ENCODE measurements at regions not wholly inside any gene's neighbourhood (a gene's known extent, or its start where the extent isn't known, plus 50 kb on each side); places are given as distances from the start of the nearest gene placed in this dataset.

DNA sequence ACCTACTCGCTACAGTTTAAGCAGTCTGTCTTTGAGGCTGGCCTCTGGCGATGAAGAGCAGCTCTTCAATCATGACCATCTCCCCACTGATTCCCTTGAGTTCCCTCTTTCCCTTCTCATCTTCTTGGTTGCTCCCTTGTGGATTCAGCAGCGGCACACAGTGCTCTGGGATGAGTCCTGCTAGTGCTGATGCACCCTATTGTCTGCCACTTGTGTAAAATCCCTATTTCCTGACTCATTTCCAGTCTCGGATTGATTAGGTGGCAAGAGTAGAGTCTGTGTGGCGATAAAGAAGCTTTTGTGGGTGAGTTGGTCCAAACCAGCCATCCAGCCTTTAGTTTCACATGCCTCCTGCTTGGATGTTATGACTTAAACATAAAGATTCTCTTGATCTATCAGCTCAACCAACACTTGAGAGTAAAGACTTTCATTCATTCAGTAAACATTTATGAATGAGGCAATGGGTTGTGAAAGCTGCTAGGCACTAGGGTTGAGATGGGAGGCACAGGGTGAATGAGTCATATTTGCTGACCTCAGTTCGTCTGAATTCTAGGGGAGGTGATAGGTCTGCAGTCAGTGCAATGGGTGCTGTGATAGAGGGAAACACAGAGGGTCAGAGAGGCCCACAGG, 219.4 kb upstream of the RAG2 start:
- H3K27ac ChIP-seq: no peak overlapping the region
- no peaks in the 10 kb centered on the region for H3K36me3 ChIP-seq
- H3K27me3 ChIP-seq: no peaks in the 10 kb centered on the region
- no peaks in the 10 kb centered on the region for H3K9me3 ChIP-seq
- H3K4me3 ChIP-seq (ENCODE audit: low read depth in 1 of 2, low read length in 1 of 2): no peak overlapping the region
- TF ChIP-seq, protein P1, sequence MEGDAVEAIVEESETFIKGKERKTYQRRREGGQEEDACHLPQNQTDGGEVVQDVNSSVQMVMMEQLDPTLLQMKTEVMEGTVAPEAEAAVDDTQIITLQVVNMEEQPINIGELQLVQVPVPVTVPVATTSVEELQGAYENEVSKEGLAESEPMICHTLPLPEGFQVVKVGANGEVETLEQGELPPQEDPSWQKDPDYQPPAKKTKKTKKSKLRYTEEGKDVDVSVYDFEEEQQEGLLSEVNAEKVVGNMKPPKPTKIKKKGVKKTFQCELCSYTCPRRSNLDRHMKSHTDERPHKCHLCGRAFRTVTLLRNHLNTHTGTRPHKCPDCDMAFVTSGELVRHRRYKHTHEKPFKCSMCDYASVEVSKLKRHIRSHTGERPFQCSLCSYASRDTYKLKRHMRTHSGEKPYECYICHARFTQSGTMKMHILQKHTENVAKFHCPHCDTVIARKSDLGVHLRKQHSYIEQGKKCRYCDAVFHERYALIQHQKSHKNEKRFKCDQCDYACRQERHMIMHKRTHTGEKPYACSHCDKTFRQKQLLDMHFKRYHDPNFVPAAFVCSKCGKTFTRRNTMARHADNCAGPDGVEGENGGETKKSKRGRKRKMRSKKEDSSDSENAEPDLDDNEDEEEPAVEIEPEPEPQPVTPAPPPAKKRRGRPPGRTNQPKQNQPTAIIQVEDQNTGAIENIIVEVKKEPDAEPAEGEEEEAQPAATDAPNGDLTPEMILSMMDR (IDR thresholded peaks at IDR 0.05): no peak
- H3K4me1 ChIP-seq (ENCODE audit: control insufficient read depth in 1 of 2, insufficient read depth in 1 of 2, low read depth in 1 of 2, low read length in 1 of 2): no peaks in the 10 kb centered on the region

DNA sequence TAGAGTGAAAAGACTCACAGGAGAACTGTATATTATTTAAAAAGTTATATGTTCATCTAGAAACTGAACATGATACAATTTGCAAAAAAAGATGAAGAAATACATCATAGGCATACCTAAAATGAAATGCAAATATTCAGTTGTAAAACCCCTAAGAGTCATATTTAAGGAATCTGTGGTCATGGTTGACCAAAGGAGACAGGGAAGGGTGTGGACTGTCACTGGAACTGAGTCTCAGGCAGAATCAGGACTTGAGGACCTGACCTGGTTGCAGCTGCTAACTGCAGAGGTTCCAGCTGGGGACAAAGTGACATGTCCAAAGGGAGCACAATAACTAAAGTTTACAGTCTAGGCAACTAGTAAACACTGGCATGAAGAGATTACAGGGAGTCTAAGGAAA, 211.3 kb upstream of the RAG2 start:
- no peaks in the 10 kb centered on the region for H3K4me1 ChIP-seq (ENCODE audit: control insufficient read depth in 1 of 2, insufficient read depth in 1 of 2, low read depth in 1 of 2, low read length in 1 of 2)
- no peaks in the 10 kb centered on the region for H3K9me3 ChIP-seq
- H3K36me3 ChIP-seq: no peaks in the 10 kb centered on the region
- TF ChIP-seq, protein P1 (IDR thresholded peaks at IDR 0.05): no peak
- no peak overlapping the region for H3K27ac ChIP-seq
- H3K4me3 ChIP-seq (ENCODE audit: low read depth in 1 of 2, low read length in 1 of 2): no peak overlapping the region
- H3K27me3 ChIP-seq: no peaks in the 10 kb centered on the region

DNA sequence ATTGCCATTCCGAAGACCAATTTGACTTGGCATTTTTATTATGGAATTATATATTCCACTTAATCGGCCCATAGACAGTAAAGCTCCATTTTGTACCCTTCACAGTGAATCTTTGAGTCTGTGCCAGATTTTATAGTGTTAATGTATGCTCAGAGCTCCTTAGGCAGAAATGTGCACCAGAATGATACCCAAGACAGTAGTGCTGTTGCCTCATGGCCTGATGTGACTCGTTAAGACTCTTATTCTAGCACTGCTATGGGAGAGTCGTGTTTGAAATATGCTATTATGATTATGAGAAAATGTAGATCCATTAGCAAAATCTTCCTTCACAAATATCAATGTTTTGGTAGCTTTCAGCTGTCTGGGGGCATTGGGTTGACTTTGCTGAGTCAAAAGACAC, 209.8 kb upstream of the RAG2 start:
- Histone ChIP-seq H3K36me3 (no peaks in the 10 kb centered on the region), H3K9me3 (no peaks in the 10 kb centered on the region)
- TF ChIP-seq, protein P1 (IDR thresholded peaks at IDR 0.05): no peak

GRCh38 chr11:36803084-36803483, 205.0 kb upstream of the RAG2 start:
- no peaks in the 10 kb centered on the region for H3K9me3 ChIP-seq
- H3K4me3 ChIP-seq (ENCODE audit: low read depth in 1 of 2, low read length in 1 of 2): no peak overlapping the region
- no peaks in the 10 kb centered on the region for H3K27me3 ChIP-seq
- no peak overlapping the region for H3K27ac ChIP-seq
- H3K4me1 ChIP-seq (ENCODE audit: control insufficient read depth in 1 of 2, insufficient read depth in 1 of 2, low read depth in 1 of 2, low read length in 1 of 2): no peaks in the 10 kb centered on the region
- TF ChIP-seq, protein P1 (IDR thresholded peaks at IDR 0.05): no peak
- H3K36me3 ChIP-seq: no peaks in the 10 kb centered on the region

More for the DNA sequence above, 209.8 kb upstream of the RAG2 start:
- Histone ChIP-seq H3K27me3 (no peaks in the 10 kb centered on the region), H3K4me1 (ENCODE audit: control insufficient read depth in 1 of 2, insufficient read depth in 1 of 2, low read depth in 1 of 2, low read length in 1 of 2) (no peaks in the 10 kb centered on the region), H3K27ac (no peak overlapping the region), H3K4me3 (ENCODE audit: low read depth in 1 of 2, low read length in 1 of 2) (no peak overlapping the region)

- Histone ChIP-seq H3K27ac (no peak overlapping the region), H3K27me3 (peaks cover 28% of the 10 kb centered on the region), H3K4me3 (ENCODE audit: low read depth in 1 of 2, low read length in 1 of 2) (no peak overlapping the region), H3K9me3 (no peaks in the 10 kb centered on the region), H3K4me1 (ENCODE audit: control insufficient read depth in 1 of 2, insufficient read depth in 1 of 2, low read depth in 1 of 2, low read length in 1 of 2) (no peaks in the 10 kb centered on the region), H3K36me3 (no peaks in the 10 kb centered on the region)
- TF ChIP-seq, protein P1 (IDR thresholded peaks at IDR 0.05): no peak
These were observed 195.2 kb upstream of the RAG2 start for GRCh38 chr11:36792996-36793914.

All from neutrophil (primary cell).